BE2C (cell line): ENCODE measurements at regions not wholly inside any gene's neighbourhood (a gene's known extent, or its start where the extent isn't known, plus 50 kb on each side); places are given as distances from the start of the nearest gene placed in this dataset.

Experiments
- DNase-seq: peaks from one replicate; pipeline ENCODE4 v3.0.0-alpha.2; 2020
- H3K27me3 ChIP-seq: fragments of 250-450 bp; sonication (Bioruptor Pico); 2 replicates; pipeline ENCODE4 v1.5.1; 2020; ENCODE audit warnings: mild to moderate bottlenecking
- H3K36me3 ChIP-seq: fragments of 250-450 bp; sonication (Bioruptor Pico); 2 replicates; pipeline ENCODE4 v1.5.1; 2020; ENCODE audit warnings: mild to moderate bottlenecking
- H3K4me1 ChIP-seq: fragments of 250-450 bp; sonication (Bioruptor Pico); 2 replicates; pipeline ENCODE4 v1.5.1; 2020
- H3K4me3 ChIP-seq: 2 replicates; pipeline ENCODE4 v1.5.1; 2011; ENCODE audit warnings: low read depth, low read length
- H3K9me3 ChIP-seq: fragments of 250-450 bp; sonication (Bioruptor Pico); 2 replicates; pipeline ENCODE4 v1.5.1; 2020
- CTCF ChIP-seq: IDR thresholded peaks from 2 replicates; pipeline ENCODE4 v1.5.1; 2012; ENCODE audit warnings: mild to moderate bottlenecking, low read depth, low read length

GRCh38 chr12:114888928-114889584, 205.1 kb upstream of the TBX3 start:
- Histone ChIP-seq H3K4me3 (no peak overlapping the region), H3K36me3 (no peaks in the 10 kb centered on the region), H3K4me1 (peaks cover 3% of the 10 kb centered on the region; the same call in 1 of the 2 replicates), H3K27me3 (no peaks in the 10 kb centered on the region), H3K9me3 (no peaks in the 10 kb centered on the region)
- TF ChIP-seq CTCF, result no peak
- no peak for DNase-seq

DNA sequence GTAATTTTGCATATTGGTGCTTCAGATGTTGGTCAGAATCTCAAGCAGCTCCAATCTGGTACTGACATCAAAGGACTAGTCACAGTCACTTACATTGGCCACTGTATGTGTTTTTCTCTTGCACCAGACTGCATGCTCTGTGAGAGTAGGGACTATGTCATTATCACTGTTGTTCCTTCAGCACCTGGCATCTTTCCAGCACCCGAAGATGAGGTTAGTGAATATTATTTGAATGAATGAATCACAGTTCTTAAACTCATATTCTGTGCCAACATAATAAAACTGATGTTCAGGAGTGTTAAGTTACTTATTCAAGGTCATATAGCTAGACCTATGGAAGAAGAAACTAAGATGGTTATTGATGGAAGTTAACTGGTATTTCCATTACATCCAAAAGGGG, 204.5 kb upstream of the TBX3 start:
- no peak for DNase-seq
- H3K9me3 ChIP-seq, result no peaks in the 10 kb centered on the region

DNA sequence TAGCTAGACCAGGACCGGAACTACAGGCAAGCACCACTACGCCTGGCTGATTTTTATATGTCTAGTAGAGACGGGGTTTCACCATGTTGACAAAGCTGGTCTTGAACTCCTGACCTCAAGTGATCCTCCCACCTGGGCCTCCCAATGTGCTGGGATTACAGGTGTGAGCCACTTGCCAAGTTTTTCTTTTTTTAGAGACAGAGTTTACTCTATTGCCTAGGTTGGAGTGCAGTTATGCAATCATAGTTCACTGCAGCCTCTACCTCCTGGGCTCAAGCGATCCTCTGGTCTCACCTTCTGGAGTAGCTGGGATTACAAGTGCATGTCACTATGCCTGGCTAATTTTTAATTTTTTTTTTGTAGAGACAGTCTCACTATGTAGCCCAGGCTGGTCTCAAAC, 201.5 kb upstream of the TBX3 start:
- no peaks in the 10 kb centered on the region for H3K36me3 ChIP-seq
- no peak for DNase-seq
- no peak overlapping the region for H3K4me3 ChIP-seq
- no peaks in the 10 kb centered on the region for H3K27me3 ChIP-seq
- no peaks in the 10 kb centered on the region for H3K9me3 ChIP-seq
- H3K4me1 ChIP-seq, result peaks cover 3% of the 10 kb centered on the region; the same call in 1 of the 2 replicates
- no peak for TF ChIP-seq CTCF

More for the DNA sequence above, 204.5 kb upstream of the TBX3 start:
- no peak overlapping the region for H3K4me3 ChIP-seq
- no peaks in the 10 kb centered on the region for H3K27me3 ChIP-seq
- no peaks in the 10 kb centered on the region for H3K36me3 ChIP-seq
- TF ChIP-seq CTCF, result no peak
- H3K4me1 ChIP-seq, result peaks cover 3% of the 10 kb centered on the region; the same call in 1 of the 2 replicates

DNA sequence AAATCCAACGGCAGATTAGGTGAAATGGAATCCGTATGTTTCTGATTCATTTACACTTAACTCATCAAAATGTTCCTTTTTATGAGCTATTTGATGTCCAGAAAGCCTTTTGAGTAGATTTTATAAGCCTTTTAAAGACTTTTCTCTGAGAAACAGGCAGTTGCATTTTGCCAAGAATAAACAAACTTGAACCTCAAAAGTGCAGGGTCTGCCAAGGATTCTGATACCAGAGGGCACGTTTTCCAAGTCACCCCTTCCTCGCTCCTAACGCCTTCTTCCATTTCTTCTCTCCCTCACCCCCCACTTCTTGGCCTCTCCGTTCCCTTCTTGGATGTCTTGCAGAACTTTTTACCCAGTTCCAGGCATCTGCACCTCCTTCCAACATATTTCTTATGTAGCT, 200.6 kb upstream of the TBX3 start:
- Histone ChIP-seq H3K9me3 (no peaks in the 10 kb centered on the region), H3K27me3 (no peaks in the 10 kb centered on the region), H3K4me1 (no peaks in the 10 kb centered on the region), H3K4me3 (no peak overlapping the region), H3K36me3 (no peaks in the 10 kb centered on the region)
- no peak for DNase-seq
- no peak for TF ChIP-seq CTCF

DNA sequence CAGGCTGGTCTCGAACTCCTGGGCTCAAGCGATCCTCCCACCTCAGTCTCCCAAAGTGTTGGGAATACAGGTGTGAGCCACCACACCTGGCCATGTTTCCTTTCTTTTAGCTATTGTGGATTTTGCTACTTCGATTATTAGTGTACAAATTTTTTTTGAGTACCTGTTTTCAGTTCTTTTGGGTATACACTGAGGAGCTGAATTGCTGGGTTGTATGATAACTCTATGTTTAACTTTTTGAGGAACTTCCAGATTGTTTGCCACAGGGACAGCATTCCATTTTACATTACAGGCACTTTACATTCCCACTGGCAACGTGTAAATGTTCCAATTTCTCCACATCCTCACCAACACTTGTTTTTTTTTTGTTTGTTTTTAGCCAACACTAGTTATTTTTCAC, 198.1 kb upstream of the TBX3 start:
- no peak for TF ChIP-seq CTCF
- Histone ChIP-seq H3K36me3 (no peaks in the 10 kb centered on the region), H3K27me3 (no peaks in the 10 kb centered on the region), H3K9me3 (no peaks in the 10 kb centered on the region), H3K4me1 (no peaks in the 10 kb centered on the region), H3K4me3 (no peak overlapping the region)
- no peak for DNase-seq

DNA sequence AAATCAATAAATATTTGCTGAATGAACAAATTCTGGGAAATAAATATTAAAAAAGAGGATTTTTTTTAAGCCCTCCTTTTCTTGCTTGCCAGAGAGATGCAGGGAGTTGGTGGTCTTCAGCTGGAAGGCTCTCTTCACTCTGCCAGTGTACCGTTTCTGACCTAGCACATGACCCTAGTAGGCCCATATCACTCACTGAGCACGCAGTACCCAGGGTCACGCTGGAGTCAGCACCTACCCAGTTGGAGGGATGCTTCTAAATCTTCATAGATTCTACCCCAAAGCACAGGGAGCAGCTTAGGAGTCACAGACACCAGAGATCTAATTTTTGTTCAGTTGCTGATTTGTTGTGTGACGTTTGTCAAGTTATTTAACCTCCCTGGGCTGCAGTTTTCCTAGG, 195.4 kb upstream of the TBX3 start:
- no peaks in the 10 kb centered on the region for H3K36me3 ChIP-seq
- no peak for TF ChIP-seq CTCF
- H3K4me3 ChIP-seq, result no peak overlapping the region
- H3K9me3 ChIP-seq, result no peaks in the 10 kb centered on the region
- H3K27me3 ChIP-seq, result no peaks in the 10 kb centered on the region
- H3K4me1 ChIP-seq, result no peaks in the 10 kb centered on the region
- DNase-seq, result no peak
